Upper lobe of right lung (tissue), 1 donor: ENCODE measurements at regions not wholly inside any gene's neighbourhood (a gene's known extent, or its start where the extent isn't known, plus 50 kb on each side); places are given as distances from the start of the nearest gene placed in this dataset.

Experiments
- ATAC-seq: fragments of 200-7000 bp; cut with Tn5 transposase; one replicate; pipeline ENCODE4 v1.9.1; 2020; ENCODE audit warnings: mild to moderate bottlenecking, moderate library complexity
- DNase-seq: peaks from one replicate; pipeline ENCODE4 v3.0.0-alpha.2; 2020
- H3K27ac ChIP-seq: fragments of 200-600 bp; one replicate; pipeline ENCODE4 v1.8.0; 2022
- H3K27me3 ChIP-seq: fragments of 200-600 bp; one replicate; pipeline ENCODE4 v1.8.0; 2022; ENCODE audit warnings: mild to moderate bottlenecking
- H3K36me3 ChIP-seq: fragments of 200-600 bp; one replicate; pipeline ENCODE4 v1.8.0; 2022
- H3K4me1 ChIP-seq: fragments of 200-600 bp; one replicate; pipeline ENCODE4 v1.8.0; 2022
- H3K4me3 ChIP-seq: fragments of 200-600 bp; one replicate; pipeline ENCODE4 v1.8.0; 2022; ENCODE audit warnings: mild to moderate bottlenecking
- H3K9me3 ChIP-seq: fragments of 200-600 bp; one replicate; pipeline ENCODE4 v1.8.0; 2022
- intact Hi-C: fragments of 100-400 bp; cut with DNase I; formaldehyde crosslinking; loops from one replicate; pipeline ENCODE4 v1.11.0; 2022
- TF ChIP-seq, protein P1 (sequence below): fragments of 200-600 bp; IDR thresholded peaks from one replicate; pipeline ENCODE4 v1.8.0; 2022; ENCODE audit warnings: antibody characterized with exemption
- donor health status: DM: no; HTN: yes; CAD: no; lungs with severe emphysema.

DNA sequence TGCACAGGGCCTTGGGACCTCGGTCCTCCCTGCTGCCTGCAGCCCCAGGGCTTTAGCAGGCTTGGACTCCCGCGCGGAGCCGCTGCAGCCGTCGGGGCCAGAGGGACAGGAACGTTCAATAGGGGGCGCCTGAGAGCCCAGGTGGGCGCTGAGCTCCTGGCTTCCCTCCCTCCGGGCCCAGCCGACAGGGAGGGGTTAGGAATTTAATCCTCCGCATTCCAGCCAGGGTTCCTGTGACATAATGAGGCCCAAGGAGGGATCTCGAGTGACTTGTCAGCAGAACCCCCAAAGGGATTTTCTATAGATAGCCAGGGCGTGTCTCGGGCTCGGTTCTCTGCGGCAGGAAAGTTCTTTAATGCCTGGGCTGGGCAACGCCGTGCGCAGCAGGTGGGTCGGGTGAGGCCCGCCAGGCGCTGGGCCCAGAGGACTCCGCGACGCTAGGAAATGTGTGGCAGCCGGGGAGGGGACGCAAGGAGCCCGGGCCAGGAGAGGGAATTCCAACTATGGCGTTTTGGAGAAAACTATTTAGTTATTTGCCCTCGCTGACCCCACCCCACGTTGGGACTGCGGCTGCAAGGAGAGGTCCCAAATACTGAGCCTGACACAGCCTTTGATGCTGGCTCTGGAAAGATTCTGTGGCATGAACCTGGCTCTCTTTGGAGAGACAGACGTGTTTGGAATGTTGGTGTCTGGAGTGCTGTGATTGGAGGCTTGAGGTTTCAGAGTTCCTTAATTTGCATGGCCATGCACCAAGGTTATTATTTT is 285.2 kb upstream of the GATB start:
- peak; percentile 95 for ATAC-seq
- no peaks in the 10 kb centered on the region for H3K36me3 ChIP-seq
- TF ChIP-seq, protein P1, sequence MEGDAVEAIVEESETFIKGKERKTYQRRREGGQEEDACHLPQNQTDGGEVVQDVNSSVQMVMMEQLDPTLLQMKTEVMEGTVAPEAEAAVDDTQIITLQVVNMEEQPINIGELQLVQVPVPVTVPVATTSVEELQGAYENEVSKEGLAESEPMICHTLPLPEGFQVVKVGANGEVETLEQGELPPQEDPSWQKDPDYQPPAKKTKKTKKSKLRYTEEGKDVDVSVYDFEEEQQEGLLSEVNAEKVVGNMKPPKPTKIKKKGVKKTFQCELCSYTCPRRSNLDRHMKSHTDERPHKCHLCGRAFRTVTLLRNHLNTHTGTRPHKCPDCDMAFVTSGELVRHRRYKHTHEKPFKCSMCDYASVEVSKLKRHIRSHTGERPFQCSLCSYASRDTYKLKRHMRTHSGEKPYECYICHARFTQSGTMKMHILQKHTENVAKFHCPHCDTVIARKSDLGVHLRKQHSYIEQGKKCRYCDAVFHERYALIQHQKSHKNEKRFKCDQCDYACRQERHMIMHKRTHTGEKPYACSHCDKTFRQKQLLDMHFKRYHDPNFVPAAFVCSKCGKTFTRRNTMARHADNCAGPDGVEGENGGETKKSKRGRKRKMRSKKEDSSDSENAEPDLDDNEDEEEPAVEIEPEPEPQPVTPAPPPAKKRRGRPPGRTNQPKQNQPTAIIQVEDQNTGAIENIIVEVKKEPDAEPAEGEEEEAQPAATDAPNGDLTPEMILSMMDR, result peak; percentile 49
- H3K27ac ChIP-seq, result no peak overlapping the region
- intact Hi-C loops, result no loop called here
- H3K9me3 ChIP-seq, result no peaks in the 10 kb centered on the region
- H3K4me1 ChIP-seq, result peaks cover 7% of the 10 kb centered on the region
- DNase-seq, result peak; percentile 85
- H3K4me3 ChIP-seq, result peak overlapping the region; percentile 19
- peaks cover 6% of the 10 kb centered on the region for H3K27me3 ChIP-seq

DNA sequence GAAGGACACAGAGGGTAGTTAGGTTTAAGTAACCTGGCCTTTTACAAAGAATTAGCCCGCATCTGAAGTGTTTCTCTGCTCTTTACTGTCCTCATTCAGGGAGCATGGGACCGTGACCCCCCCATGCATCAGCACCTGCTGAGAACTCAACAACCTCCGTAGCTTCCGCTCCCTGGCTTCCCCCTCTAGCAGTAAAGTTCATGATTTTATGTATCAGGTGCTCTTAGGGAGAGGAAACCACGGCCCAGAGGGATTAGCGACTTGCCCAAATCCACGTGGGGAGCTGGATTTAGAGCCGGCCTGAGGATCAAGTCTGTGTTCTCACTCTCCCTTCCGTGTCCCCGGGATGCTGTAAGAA is 284.6 kb upstream of the GATB start:
- intact Hi-C loops, result no loop called here
- TF ChIP-seq, protein P1, result no peak
- H3K27ac ChIP-seq, result no peak overlapping the region
- ATAC-seq, result no peak
- H3K4me1 ChIP-seq, result peaks cover 7% of the 10 kb centered on the region
- no peak overlapping the region for H3K4me3 ChIP-seq
- peaks cover 6% of the 10 kb centered on the region for H3K27me3 ChIP-seq
- no peak for DNase-seq
- H3K36me3 ChIP-seq, result no peaks in the 10 kb centered on the region
- no peaks in the 10 kb centered on the region for H3K9me3 ChIP-seq

DNA sequence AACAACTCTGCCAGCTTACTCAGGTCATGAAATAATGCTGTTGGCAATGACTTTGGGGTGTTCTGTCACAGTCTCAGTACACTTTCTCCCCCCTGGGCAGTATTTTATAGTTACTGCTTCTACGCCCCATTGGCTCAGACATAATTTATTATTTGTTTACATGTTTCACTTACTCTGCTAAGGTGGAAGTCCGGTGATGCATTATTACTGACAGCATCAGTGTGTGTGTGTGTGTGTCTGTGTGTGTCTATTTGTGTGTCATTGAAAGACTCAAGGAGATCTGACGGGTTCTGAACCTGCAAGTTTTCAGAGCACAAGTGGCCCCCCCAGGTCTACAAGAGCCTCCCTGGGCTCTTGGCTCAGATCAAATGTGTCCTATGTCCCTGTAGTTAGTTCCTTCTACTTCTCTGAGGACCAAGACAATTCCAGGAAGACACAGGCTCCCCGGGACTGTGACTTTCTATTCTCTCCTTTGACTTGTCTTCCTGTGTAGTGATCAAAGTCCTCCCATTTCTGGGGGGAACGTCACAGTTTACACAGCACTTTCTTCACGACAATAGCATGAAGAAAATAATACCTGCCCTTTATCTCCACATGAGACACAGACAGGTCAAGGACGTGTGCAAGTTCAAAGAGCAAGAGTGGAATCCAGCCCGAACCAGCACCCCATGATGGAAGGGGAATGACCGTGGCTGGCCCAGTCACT is 283.7 kb upstream of the GATB start:
- Histone ChIP-seq H3K4me3 (no peak overlapping the region), H3K36me3 (no peaks in the 10 kb centered on the region), H3K27ac (no peak overlapping the region), H3K4me1 (peaks cover 7% of the 10 kb centered on the region), H3K9me3 (no peaks in the 10 kb centered on the region), H3K27me3 (peaks cover 6% of the 10 kb centered on the region)
- TF ChIP-seq, protein P1, result no peak
- DNase-seq (no peak), ATAC-seq (no peak)
- intact Hi-C loops, result no loop called here

DNA sequence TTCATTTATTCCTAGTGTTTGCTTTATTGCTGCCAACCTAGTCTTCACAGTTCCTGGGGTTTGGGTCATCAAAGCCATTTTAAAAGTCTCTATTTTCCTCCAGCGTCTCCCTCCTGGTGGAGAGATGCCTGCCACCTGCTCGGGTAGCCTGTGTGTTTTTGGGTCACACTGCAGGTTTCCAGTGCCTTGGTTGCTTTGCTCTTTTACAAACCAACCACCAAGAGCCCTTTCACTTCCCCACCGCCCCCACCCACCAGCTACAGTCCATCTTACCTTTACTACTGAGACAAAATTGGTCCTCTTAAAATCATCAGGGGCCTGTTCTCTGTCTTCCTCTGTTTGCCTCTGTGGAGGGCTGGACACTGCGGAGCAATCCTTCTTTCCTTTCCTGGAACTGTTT is 280.5 kb upstream of the GATB start:
- no peak for ATAC-seq
- H3K27ac ChIP-seq, result no peak overlapping the region

DNA sequence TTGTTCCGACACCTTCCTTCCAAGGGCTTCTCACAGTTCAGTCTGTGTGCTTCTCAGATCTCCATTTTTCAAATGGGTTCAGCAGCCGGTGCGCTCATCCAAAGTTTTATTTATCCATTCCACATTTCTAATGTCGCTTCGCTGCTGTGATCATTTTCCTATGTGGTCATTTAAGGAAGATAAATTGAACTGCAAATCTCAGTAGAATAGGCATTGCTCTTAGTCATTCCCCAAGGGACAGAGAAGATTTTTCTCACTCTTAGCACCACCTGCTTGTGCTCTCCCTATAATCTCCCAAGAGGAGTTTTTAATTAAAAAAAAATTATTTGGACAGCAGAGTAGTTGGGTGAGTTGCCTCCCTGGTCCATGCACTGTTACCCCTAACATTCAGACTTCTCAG is 278.9 kb upstream of the GATB start:
- ATAC-seq, result no peak
- H3K36me3 ChIP-seq, result no peaks in the 10 kb centered on the region
- H3K9me3 ChIP-seq, result no peaks in the 10 kb centered on the region
- no peak for DNase-seq
- no peaks in the 10 kb centered on the region for H3K4me1 ChIP-seq
- TF ChIP-seq, protein P1, result no peak
- no peak overlapping the region for H3K27ac ChIP-seq
- intact Hi-C loops, result no loop called here
- H3K4me3 ChIP-seq, result no peak overlapping the region
- no peaks in the 10 kb centered on the region for H3K27me3 ChIP-seq

More for the DNA sequence above, 280.5 kb upstream of the GATB start:
- intact Hi-C loops, result no loop called here
- Histone ChIP-seq H3K27me3 (peaks cover 6% of the 10 kb centered on the region), H3K9me3 (no peaks in the 10 kb centered on the region), H3K4me1 (peaks cover 7% of the 10 kb centered on the region), H3K36me3 (no peaks in the 10 kb centered on the region), H3K4me3 (no peak overlapping the region)
- no peak for DNase-seq
- TF ChIP-seq, protein P1, result no peak
